Chondrocyte (in vitro differentiated cells): ENCODE measurements at regions not wholly inside any gene's neighbourhood (a gene's known extent, or its start where the extent isn't known, plus 50 kb on each side); places are given as distances from the start of the nearest gene placed in this dataset.

Experiments
- DNase-seq: peaks from one replicate; pipeline ENCODE4 v3.0.0; 2021; ENCODE audit warnings: mixed read lengths, low spot score
- H3K27ac Mint-ChIP-seq: one replicate; pipeline ENCODE4 v1.8.0; 2021; ENCODE audit warnings: mild to moderate bottlenecking, moderate library complexity, mixed read lengths; ENCODE audit not compliant: unreplicated experiment
- H3K27me3 Mint-ChIP-seq: 2 replicates; pipeline ENCODE4 v1.8.0; 2021; ENCODE audit warnings: low read depth, mixed read lengths
- H3K36me3 Mint-ChIP-seq: 2 replicates; pipeline ENCODE4 v1.8.0; 2021; ENCODE audit warnings: low read depth, mixed read lengths
- H3K4me1 Mint-ChIP-seq: 2 replicates; pipeline ENCODE4 v1.8.0; 2021; ENCODE audit warnings: low read depth, mild to moderate bottlenecking, mixed read lengths
- H3K4me3 Mint-ChIP-seq: one replicate; pipeline ENCODE4 v1.8.0; 2021; ENCODE audit warnings: mild to moderate bottlenecking, moderate library complexity, mixed read lengths; ENCODE audit not compliant: unreplicated experiment
- H3K9me3 Mint-ChIP-seq: 2 replicates; pipeline ENCODE4 v1.8.0; 2021; ENCODE audit warnings: low read depth, mixed read lengths
- TF ChIP-seq, protein P1 (sequence below): fragments of 200-600 bp; sonication (generic); IDR thresholded peaks from 2 replicates; pipeline ENCODE4 v1.5.0; 2021; ENCODE audit warnings: antibody characterized with exemption, mild to moderate bottlenecking, moderate library complexity

DNA sequence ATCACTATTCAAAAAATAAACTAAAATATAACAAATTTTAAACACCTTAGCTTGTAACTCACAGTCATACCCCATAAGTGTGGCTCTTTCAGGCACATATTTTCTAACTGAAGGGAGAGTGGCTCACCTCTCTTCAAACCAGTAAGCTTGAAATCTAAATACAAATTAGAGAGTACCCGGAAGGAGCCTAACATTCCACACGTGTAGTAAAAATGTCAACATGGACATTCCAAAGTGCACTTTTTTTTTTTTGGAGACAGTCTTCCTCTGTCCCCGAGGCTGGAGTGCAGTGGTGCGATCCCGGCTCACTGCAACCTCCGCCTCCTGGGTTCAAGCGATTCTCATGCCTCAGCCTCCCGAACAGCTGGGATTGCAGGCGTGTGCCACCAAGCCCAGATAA lies 275.6 kb upstream of the ADGRL2 start:
- Mint-ChIP-seq H3K9me3 (no peaks in the 10 kb centered on the region), H3K36me3 (no peaks in the 10 kb centered on the region), H3K4me3 (no peak overlapping the region), H3K4me1 (no peaks in the 10 kb centered on the region), H3K27me3 (no peaks in the 10 kb centered on the region), H3K27ac (no peak overlapping the region)
- no peak for DNase-seq
- TF ChIP-seq, protein P1, sequence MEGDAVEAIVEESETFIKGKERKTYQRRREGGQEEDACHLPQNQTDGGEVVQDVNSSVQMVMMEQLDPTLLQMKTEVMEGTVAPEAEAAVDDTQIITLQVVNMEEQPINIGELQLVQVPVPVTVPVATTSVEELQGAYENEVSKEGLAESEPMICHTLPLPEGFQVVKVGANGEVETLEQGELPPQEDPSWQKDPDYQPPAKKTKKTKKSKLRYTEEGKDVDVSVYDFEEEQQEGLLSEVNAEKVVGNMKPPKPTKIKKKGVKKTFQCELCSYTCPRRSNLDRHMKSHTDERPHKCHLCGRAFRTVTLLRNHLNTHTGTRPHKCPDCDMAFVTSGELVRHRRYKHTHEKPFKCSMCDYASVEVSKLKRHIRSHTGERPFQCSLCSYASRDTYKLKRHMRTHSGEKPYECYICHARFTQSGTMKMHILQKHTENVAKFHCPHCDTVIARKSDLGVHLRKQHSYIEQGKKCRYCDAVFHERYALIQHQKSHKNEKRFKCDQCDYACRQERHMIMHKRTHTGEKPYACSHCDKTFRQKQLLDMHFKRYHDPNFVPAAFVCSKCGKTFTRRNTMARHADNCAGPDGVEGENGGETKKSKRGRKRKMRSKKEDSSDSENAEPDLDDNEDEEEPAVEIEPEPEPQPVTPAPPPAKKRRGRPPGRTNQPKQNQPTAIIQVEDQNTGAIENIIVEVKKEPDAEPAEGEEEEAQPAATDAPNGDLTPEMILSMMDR: no peak

DNA sequence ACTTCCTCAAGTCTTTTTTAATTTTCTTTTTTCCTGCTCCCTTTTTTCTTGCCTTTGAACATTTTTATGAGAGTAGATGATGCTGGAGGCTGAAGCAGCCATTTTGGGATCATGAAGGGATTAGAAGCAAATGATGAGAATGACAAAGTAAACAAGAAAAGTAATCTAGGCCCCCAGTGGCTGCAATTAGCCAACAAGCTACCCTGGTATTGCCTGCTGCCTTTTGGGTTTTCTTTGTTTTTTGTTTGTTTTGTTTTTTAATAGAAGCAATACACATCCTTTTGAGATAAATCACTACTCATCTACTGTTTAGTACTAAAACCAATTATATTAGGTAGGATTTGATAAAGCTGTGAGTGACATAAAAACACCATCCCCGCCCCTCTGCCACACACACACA lies 280.7 kb upstream of the ADGRL2 start:
- no peak for DNase-seq
- H3K27ac Mint-ChIP-seq: no peak overlapping the region
- H3K9me3 Mint-ChIP-seq: no peaks in the 10 kb centered on the region
- no peaks in the 10 kb centered on the region for H3K4me1 Mint-ChIP-seq
- no peaks in the 10 kb centered on the region for H3K36me3 Mint-ChIP-seq
- no peaks in the 10 kb centered on the region for H3K27me3 Mint-ChIP-seq
- TF ChIP-seq, protein P1: no peak
- H3K4me3 Mint-ChIP-seq: no peak overlapping the region

DNA sequence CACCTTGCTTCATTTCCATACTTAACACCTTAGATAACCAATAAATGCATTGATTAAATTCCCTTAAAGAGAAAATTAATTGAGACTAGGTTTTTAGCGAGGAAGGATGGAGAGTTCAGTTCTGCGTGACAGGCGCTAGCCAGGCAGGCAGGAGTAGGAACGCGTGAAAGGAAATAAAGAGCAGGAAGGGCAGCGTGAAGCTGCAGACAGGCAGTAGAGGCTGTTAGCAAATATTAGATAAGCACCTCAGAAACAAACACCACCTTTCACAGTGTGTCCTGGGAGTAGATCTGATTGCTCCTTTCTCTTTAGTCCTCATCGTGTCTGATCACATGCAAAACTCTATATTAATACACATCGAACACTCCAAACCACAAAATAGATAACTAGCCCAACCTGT lies 282.7 kb upstream of the ADGRL2 start:
- no peak overlapping the region for H3K4me3 Mint-ChIP-seq
- no peaks in the 10 kb centered on the region for H3K36me3 Mint-ChIP-seq
- no peak overlapping the region for H3K27ac Mint-ChIP-seq
- TF ChIP-seq, protein P1: no peak
- H3K27me3 Mint-ChIP-seq: no peaks in the 10 kb centered on the region
- no peaks in the 10 kb centered on the region for H3K9me3 Mint-ChIP-seq
- DNase-seq: no peak
- peaks cover 8% of the 10 kb centered on the region for H3K4me1 Mint-ChIP-seq

DNA sequence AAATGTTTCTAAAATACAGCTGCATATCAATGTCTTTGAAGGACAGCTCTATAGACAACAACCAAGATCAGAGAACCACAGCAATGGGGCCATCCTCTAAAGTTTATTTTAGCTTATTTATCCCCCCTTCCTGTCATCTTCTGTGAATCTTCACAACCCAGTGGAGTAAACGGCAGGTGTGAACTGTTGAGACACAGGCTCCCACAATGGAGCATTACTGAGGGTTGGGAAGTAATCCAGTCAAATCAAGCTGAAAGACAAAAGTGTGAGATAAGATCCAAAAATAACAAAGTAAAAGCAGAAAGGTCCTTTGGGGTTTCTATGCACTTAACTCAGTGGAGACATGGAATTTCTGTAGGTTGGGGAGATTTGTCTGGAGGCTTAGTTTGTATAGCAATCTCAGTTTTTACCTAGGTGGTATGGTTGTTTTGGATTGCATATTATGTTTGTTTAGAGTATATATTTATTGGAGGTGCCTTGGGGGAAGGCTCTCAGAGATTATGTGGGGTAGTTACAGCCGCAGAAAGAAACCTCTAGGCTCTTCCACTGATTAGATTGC lies 286.9 kb upstream of the ADGRL2 start:
- peaks cover 19% of the 10 kb centered on the region for H3K4me1 Mint-ChIP-seq
- no peaks in the 10 kb centered on the region for H3K36me3 Mint-ChIP-seq

DNA sequence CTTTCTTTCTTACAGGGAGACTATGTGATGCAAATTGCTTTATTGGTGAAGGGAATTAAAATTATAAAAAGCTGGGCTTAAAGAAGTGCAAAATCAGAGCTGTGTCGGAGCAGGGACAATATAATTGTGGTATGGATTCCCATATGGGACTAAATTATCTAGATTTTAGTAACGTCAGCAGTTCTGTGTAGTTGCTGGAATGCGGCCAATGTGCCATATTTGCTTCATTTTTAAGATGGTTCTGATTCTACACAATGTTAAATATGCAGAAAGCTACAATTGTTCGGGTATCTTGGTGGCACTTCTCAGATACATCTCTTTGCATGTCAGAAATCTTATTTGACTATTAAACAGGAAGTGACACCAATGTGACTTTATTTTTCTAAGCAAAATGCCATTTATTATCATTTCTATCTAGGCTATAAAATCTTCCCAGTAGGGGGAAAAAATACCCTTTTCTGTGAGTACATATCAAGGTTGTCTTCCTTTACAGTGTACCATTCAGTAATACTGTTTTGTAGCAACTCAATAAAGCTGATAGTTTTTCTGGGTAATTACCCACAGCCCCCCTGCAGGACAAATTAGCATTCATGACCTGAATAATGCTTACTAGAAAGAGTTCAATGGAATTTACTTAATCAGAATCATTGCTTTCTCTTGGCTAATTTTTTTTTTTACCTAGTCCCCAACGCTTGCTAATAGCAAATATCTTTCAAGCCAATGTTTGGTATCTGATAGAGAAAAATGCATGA lies 288.3 kb upstream of the ADGRL2 start:
- Mint-ChIP-seq H3K4me3 (no peak overlapping the region), H3K9me3 (no peaks in the 10 kb centered on the region), H3K27ac (no peak overlapping the region), H3K36me3 (no peaks in the 10 kb centered on the region), H3K4me1 (peaks cover 19% of the 10 kb centered on the region), H3K27me3 (no peaks in the 10 kb centered on the region)
- DNase-seq: no peak
- TF ChIP-seq, protein P1: peak; percentile 18

More for the DNA sequence above, 286.9 kb upstream of the ADGRL2 start:
- no peaks in the 10 kb centered on the region for H3K27me3 Mint-ChIP-seq
- peak overlapping the region; percentile 15 for H3K27ac Mint-ChIP-seq
- DNase-seq: no peak
- TF ChIP-seq, protein P1: no peak
- no peak overlapping the region for H3K4me3 Mint-ChIP-seq
- H3K9me3 Mint-ChIP-seq: no peaks in the 10 kb centered on the region
